NCI-H1105 treated with DMSO at 0.1 percent for 48 hours (cell line): ENCODE measurements at regions not wholly inside any gene's neighbourhood (a gene's known extent, or its start where the extent isn't known, plus 50 kb on each side); places are given as distances from the start of the nearest gene placed in this dataset.
"Not testable (repeated sequence)": the region's sequence is repeated elsewhere in the genome, so short reads cannot be mapped to it uniquely, and the experiment has no call there.

ENCODE experiments used
- DNase-seq: peaks from one replicate; lab custom pipeline; 2025; lab: John Stamatoyannopoulos, UW

GRCh38 chrX:27404366-27404765, 58.8 kb downstream of the PPP4R3C start:
- no peak for DNase-seq

DNA sequence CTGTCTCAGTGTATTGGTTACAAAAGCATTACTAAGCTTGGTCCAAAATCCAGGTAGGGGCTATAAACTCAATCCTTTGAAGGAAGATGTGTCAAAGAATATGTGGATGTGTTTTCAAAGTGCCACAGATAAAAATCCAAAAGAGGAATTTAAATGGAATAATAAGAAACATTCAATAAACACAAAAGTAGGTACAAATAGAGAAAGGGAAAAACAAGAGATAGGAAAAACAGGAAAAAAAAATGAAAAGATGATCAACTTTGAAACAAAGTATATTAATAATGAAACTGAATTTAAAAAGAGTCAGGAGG, 64.0 kb downstream of the PPP4R3C start:
- DNase-seq, result no peak

DNA sequence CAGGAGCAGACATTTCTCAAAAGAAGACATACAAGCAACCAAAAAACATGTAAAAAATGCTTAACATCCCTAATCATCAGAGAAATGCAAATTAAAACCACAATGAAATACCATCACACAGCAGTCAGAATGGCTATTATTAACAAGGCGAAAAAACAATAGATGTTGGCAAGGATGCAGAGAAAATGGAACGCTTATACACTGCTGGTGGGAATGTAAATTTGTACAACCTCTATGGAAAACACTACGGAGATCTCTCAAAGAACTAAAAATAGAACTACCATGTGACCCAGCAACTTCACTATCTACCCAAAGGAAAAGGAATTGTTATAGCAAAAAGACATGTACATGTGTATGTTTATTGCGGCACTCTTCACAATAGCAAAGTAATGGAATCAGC, 71.5 kb downstream of the PPP4R3C start:
- DNase-seq, result no peak

- no peak for DNase-seq
Observed at GRCh38 chrX:27381419-27381818, 81.7 kb downstream of the PPP4R3C start.

DNA sequence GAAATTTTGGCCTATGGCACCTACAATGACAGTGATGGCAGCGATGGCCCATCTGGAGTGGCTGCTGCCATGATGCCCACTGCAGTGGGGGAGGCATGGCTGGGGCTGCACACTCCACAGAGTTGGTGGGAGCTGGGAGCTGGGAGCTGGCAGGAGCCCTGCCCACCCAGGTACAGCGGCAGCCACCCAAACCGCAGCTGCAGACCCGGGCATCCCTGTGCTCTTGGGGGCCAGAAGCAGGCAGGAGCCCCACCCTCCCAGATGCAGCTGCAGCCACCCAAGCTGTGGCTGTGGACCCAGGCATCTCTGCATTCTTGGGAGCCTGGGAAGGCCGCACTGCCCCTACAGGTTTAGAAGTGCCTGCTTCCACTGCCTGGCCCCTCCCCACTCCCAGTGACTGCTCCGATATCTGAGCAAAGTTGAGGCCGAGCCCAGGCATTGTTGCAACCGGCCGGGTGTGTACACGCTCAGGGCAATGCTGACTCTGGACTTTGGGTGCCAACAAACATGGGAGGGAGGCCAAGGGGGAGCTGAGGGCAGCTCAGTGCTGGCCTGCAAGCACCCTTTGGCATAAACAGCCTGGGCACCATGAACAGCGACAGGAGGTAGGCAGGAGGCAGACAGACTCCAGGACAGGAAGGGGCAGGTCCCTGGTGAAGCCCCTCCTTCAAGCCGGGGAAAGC, 82.8 kb downstream of the PPP4R3C start:
- no peak for DNase-seq

DNA sequence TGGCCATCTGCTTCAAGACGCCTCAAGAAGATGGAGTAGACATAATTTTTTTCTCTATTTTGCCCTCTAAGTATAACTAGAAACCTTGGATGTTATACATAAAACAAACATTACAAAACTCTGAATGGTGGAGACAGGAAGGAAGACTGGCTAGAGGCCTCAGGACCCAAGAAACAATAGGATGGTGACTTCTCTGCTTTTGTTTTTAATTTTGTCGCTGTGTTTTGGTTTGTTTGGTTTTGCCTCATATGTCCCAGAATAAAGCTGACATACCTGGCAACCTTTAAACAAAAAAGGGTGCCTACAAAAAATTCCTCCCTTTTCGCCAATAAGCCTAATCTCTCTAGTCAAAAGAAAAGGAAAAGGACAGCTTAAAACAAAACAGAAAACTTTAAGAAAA, 109.1 kb downstream of the PPP4R3C start:
- no peak for DNase-seq

GRCh38 chrX:27350476-27350875, 112.7 kb downstream of the PPP4R3C start:
- DNase-seq, result no peak

DNA sequence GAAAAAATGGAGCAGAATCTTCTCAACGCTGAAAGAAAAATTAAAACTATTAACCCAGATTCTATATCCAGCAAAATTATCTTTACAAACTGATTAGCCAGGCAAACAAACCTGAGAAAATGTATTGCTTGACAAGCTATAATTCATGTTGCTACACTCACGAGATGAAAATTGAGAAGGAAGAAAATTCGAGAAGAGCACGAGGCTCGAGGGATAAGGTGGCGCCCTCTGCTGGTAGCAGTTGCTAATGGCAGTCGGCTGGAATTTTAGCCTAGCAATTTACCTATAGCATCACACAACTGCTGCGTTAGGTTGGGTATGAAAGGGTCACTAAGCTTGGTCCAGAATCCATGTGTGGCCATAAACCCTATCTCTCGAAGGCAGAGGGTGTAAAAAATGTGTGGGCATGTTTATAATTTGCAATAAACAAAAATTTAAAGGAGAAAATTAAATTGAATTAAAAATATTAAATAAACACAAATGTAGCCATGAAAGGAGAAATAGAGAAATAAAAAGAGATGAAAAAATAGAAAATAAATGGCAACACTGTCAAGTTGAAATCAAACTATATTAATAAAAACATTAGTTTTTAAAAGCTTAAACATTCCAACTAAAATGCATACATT, 126.6 kb downstream of the PPP4R3C start:
- DNase-seq, result no peak

- no peak for DNase-seq
Observed at GRCh38 chrX:27321632-27322031, 141.5 kb downstream of the PPP4R3C start.

- DNase-seq, result no peak
Observed at GRCh38 chrX:27309406-27309805, 153.7 kb downstream of the PPP4R3C start.

- DNase-seq, result no peak
Observed at GRCh38 chrX:27307546-27307945, 155.6 kb downstream of the PPP4R3C start.

GRCh38 chrX:27292552-27292951, 170.6 kb downstream of the PPP4R3C start:
- not testable (repeated sequence) for DNase-seq

- DNase-seq, result no peak
Observed at GRCh38 chrX:27276751-27277150, 186.4 kb downstream of the PPP4R3C start.

DNA sequence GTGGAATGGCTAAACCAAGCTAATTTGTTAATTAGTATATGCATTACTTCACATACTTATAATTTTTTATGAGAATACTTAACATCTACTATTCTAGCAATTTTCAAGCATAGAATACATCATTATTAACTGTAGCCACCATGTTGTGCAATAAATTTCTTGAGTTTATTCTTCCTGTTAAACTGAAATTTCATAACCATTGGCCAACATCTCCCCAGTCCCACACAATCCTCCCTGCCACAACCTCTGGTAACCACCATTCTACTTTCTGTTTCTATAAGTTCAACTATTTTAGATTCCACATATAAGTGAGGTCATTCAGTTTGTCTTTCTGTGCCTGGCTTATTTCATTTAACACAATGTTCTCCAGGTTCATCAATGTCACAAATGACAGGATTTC, 208.5 kb downstream of the PPP4R3C start:
- no peak for DNase-seq

DNA sequence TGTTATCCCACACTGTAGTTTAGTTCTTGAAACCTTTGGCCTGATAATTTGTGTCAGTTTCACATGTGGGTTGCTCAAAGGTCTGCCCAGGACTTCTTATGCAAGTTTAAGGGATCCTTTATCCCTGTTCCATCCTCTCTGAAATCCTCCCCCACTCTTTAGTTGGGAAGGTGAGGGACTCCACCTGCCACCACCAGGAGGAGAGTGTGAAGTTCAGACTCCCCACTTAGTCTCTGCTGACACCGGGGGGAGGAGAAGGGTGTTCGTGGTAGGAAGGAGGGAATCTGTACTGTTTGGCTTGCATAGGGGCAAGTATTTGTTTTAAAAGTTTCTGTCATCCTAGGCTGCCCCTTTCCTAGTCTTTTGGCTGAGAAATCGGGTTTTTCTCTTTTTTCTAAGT, 211.8 kb downstream of the PPP4R3C start:
- no peak for DNase-seq

- no peak for DNase-seq
Observed at GRCh38 chrX:27242581-27242980, 220.6 kb downstream of the PPP4R3C start.

DNA sequence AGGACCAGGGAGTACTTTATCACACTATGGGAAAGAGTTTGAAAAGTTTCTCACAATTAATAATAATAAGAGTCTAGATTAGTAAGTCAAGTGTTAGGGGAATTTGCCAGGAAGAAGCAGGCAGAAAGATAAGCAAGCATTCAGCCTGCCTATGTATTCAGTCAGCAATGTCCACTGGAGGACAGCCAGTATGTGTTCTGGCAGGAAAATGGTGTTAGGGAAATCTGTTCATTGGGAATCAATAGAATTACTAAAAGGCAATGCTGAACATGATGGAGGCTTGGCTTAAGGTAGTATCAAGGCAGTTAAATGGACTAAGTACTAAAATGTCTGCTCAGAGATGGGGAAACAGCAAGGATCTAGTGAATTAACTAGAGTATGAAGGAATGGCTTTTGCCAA, 221.2 kb downstream of the PPP4R3C start:
- DNase-seq, result no peak

GRCh38 chrX:27240042-27240441, 223.1 kb downstream of the PPP4R3C start:
- not testable (repeated sequence) for DNase-seq

GRCh38 chrX:27236681-27237080, 226.5 kb downstream of the PPP4R3C start:
- no peak for DNase-seq

- no peak for DNase-seq
Observed at GRCh38 chrX:27229721-27230120, 233.4 kb downstream of the PPP4R3C start.

DNA sequence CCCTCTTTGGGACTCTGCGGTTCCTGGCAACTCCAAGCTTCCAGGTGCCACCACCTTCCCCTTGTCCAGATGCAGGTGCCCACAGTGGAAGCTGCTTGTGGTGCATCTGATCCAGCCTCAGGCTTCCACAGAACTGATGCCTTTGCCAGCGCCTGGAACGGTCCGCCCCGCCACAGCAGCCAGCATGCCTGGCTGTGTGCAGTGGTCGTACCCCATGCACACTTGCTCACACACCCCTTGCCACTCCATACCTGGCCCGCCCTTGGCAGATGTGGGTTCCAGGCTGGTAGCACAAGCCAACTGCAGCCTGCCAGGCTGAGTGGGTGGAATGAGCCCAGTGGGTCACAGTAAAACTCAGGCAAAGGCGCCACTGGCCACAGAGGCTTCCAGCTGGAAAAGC, 240.5 kb downstream of the PPP4R3C start:
- no peak for DNase-seq

- peak; percentile 36 for DNase-seq
Observed at GRCh38 chrX:27186671-27187070, 276.5 kb downstream of the PPP4R3C start.

- no peak for DNase-seq
Observed at GRCh38 chrX:27163236-27163635, 299.9 kb downstream of the PPP4R3C start.

DNA sequence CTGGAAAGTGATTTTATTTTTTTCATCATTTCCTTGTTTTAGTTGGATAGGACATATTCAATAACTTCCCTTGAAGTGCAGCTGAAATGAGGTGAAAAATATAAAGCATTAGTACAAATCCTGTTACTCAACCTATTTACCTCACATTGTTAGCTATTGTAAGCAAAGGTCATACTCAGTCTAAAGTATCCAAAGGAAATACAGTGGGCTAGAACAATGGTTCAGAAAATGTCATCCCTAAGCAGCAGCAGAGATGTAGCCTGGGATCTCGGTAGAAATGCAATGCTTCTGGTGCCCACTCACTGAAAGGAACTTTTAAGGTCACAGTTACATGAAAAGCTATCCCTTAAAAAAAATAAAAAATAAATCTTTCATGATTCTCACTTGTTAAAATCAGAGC, 300.6 kb downstream of the PPP4R3C start:
- no peak for DNase-seq
